ENCODE measurements at regions not wholly inside any gene's neighbourhood (a gene's known extent, or its start where the extent isn't known, plus 50 kb on each side); places are given as distances from the start of the nearest gene placed in this dataset.

DNA sequence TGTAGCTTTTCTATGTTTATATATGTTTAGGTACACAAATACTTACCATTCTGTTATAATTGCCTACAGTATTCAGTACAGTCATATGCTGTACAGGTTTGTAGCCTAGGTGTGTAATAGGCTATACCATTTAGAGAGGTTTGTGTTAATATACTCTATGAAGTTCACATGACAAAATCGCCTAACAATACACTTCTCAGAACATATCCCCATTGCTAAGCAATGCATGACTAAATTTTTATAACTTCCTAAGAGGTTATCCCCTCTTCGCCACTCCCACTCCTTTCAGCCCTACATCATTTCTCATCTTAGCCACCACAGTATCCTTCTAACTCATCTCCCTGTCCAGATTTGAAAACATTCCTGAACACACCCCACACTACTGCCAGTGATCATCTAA, 83.7 kb upstream of the ZCCHC13 start:
- H3K4me3 ChIP-seq (ENCODE audit: low read depth, low read length), result no peak overlapping the region
- no peaks in the 10 kb centered on the region for H3K4me1 ChIP-seq (ENCODE audit: control insufficient read depth, insufficient read depth, low read length)
- CTCF ChIA-PET, result interaction anchor here (1.1 kb wide), 1 partner anchor 14 kb away, joined by 3 read pairs; no protein-coding TSS in a partner anchor
- TF ChIP-seq OSR2 (tag by site-specific recombination; IDR thresholded peaks at IDR 0.05), result no peak
- peaks cover 3% of the 10 kb centered on the region for H3K9me3 ChIP-seq (ENCODE audit: control insufficient read depth, insufficient read depth, low read depth, low read length)
- POLR2A ChIA-PET, result no interaction called here
- no peak overlapping the region for H3K27ac ChIP-seq (ENCODE audit: extremely low read depth, low read depth, low read length)
- peaks cover 8 to 51% of the 10 kb centered on the region in 2 experiments for H3K36me3 ChIP-seq (ENCODE audit: control insufficient read depth in 2 of 2, insufficient read depth in 1 of 2, low read length in 2 of 2)

DNA sequence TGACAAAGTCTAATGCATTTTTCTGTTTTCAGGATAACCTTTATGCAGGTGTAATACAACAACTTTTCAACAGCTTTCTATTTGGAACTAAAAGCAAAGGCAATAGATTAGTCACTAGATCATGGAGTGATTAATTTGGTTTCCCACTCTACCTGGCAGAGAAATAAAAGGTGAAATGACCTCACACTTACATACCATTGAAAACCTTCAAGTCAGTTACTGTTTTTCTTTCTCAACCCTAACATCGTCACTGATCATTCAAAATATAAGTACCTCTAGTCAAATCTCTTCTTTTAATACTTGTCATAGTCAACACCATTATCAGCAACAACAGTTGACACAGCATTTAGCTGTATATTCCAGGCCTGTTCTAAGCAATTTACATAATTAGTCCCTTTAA, 85.1 kb upstream of the ZCCHC13 start:
- Histone ChIP-seq H3K36me3 (ENCODE audit: control insufficient read depth in 2 of 2, insufficient read depth in 1 of 2, low read length in 2 of 2) (peaks cover 5 to 55% of the 10 kb centered on the region in 2 experiments; a peak in 2 of 3 replicates), H3K9me3 (ENCODE audit: control insufficient read depth, insufficient read depth, low read depth, low read length) (no peaks in the 10 kb centered on the region; the same call in 1 of the 2 replicates), H3K4me1 (ENCODE audit: control insufficient read depth, insufficient read depth, low read length) (no peaks in the 10 kb centered on the region), H3K27ac (ENCODE audit: extremely low read depth, low read depth, low read length) (no peak overlapping the region), H3K4me3 (ENCODE audit: low read depth, low read length) (no peak overlapping the region)
- CTCF ChIA-PET, result no interaction called here
- TF ChIP-seq SETDB1 (IDR thresholded peaks at IDR 0.05; ENCODE audit: insufficient read length, low read length), result no peak
- TF ChIP-seq ZFHX2 (tag by site-specific recombination; conservative IDR thresholded peaks at IDR 0.05), result no peak
- TF ChIP-seq ZNF311 (tag by site-specific recombination; IDR thresholded peaks at IDR 0.05; ENCODE audit: borderline replicate concordance), result no peak
- no peak for TF ChIP-seq BCL11B (tag by site-specific recombination; IDR thresholded peaks at IDR 0.05; ENCODE audit: low read depth)
- TF ChIP-seq ZSCAN16 (tag by site-specific recombination; IDR thresholded peaks at IDR 0.05), result no peak
- no peak for TF ChIP-seq ZNF558 (tag by site-specific recombination; IDR thresholded peaks at IDR 0.05)
- TF ChIP-seq ZXDB (tag by site-specific recombination; IDR thresholded peaks at IDR 0.05), result no peak
- no peak for TF ChIP-seq ZBTB20 (tag by site-specific recombination; IDR thresholded peaks at IDR 0.05)
- POLR2A ChIA-PET, result no interaction called here

DNA sequence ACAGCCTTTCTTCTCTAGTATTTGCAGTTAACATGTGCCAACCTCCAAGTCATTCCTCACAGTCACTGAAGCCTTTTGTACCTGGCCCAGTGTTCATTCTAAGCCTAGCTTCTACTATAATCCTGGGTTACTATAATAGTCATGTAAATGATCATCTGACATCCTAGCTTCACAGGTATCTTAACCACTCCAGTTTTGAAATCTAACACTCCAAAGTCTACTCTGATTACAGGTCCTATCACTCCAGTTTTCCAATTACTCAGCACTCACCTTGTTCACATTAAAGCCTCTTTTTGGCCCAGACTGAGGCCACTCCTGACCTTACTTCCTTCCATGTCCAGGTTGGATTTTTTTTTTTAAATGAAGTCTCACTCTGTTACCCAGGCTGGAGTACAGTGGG, 87.6 kb upstream of the ZCCHC13 start:
- no peaks in the 10 kb centered on the region; the same call in 1 of the 2 replicates for H3K9me3 ChIP-seq (ENCODE audit: control insufficient read depth, insufficient read depth, low read depth, low read length)
- no peak overlapping the region for H3K4me3 ChIP-seq (ENCODE audit: low read depth, low read length)
- H3K27ac ChIP-seq (ENCODE audit: extremely low read depth, low read depth, low read length), result no peak overlapping the region
- TF ChIP-seq ZNF473 (tag by site-specific recombination; IDR thresholded peaks at IDR 0.05) (no peak), ZEB2 (tag by site-specific recombination; IDR thresholded peaks at IDR 0.05) (no peak), ZFP37 (tag by site-specific recombination; IDR thresholded peaks at IDR 0.05) (no peak), ZNF518A (tag by site-specific recombination; conservative IDR thresholded peaks at IDR 0.05; ENCODE audit: low read depth) (no peak)
- H3K4me1 ChIP-seq (ENCODE audit: control insufficient read depth, insufficient read depth, low read length), result no peaks in the 10 kb centered on the region
- H3K36me3 ChIP-seq (ENCODE audit: control insufficient read depth in 2 of 2, insufficient read depth in 1 of 2, low read length in 2 of 2), result peaks cover 5 to 49% of the 10 kb centered on the region in 2 experiments; a peak in 2 of 3 replicates
- CTCF ChIA-PET, result interaction anchor here (0.9 kb wide), 1 partner anchor 83 kb away, joined by 3 read pairs; no protein-coding TSS in a partner anchor
- POLR2A ChIA-PET, result no interaction called here

DNA sequence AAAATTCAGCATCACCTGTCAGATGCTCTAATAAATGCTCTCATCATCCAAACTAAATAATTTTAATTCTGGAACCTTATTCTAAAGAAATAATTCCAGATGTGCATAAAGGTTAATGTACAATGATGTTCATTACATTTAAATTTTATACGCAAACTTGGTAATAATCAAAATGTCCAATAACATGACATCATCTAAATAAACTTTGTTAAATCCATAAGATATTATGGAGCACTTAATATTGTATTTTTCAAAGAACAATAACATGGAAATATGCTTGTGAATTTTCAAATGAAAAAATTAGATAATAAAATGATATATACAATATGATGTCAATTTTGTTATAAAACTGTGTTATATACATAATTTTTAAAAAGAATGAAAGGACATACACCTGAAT, 92.1 kb upstream of the ZCCHC13 start:
- ChIA-PET POLR2A (no interaction called here), CTCF (no interaction called here)
- Histone ChIP-seq H3K9me3 (ENCODE audit: control insufficient read depth, insufficient read depth, low read depth, low read length) (no peaks in the 10 kb centered on the region; the same call in none of the 2 replicates), H3K4me1 (ENCODE audit: control insufficient read depth, insufficient read depth, low read length) (no peaks in the 10 kb centered on the region), H3K4me3 (ENCODE audit: low read depth, low read length) (no peak overlapping the region), H3K36me3 (ENCODE audit: control insufficient read depth in 2 of 2, insufficient read depth in 1 of 2, low read length in 2 of 2) (peaks cover 19 to 28% of the 10 kb centered on the region in 2 experiments), H3K27ac (ENCODE audit: extremely low read depth, low read depth, low read length) (no peak overlapping the region)
- TF ChIP-seq SCRT1 (tag by site-specific recombination; IDR thresholded peaks at IDR 0.05; ENCODE audit: borderline replicate concordance), result no peak
- no peak for TF ChIP-seq ZNF48 (tag by site-specific recombination; IDR thresholded peaks at IDR 0.05)
- TF ChIP-seq ATF2 (tag by site-specific recombination; IDR thresholded peaks at IDR 0.05; ENCODE audit: low read depth), result peak; percentile 90
- TF ChIP-seq, protein P1, sequence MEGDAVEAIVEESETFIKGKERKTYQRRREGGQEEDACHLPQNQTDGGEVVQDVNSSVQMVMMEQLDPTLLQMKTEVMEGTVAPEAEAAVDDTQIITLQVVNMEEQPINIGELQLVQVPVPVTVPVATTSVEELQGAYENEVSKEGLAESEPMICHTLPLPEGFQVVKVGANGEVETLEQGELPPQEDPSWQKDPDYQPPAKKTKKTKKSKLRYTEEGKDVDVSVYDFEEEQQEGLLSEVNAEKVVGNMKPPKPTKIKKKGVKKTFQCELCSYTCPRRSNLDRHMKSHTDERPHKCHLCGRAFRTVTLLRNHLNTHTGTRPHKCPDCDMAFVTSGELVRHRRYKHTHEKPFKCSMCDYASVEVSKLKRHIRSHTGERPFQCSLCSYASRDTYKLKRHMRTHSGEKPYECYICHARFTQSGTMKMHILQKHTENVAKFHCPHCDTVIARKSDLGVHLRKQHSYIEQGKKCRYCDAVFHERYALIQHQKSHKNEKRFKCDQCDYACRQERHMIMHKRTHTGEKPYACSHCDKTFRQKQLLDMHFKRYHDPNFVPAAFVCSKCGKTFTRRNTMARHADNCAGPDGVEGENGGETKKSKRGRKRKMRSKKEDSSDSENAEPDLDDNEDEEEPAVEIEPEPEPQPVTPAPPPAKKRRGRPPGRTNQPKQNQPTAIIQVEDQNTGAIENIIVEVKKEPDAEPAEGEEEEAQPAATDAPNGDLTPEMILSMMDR (tag by site-specific recombination; IDR thresholded peaks at IDR 0.05), result no peak

All from HEK293 (cell line).